ENCODE measurements at regions not wholly inside any gene's neighbourhood (a gene's known extent, or its start where the extent isn't known, plus 50 kb on each side); places are given as distances from the start of the nearest gene placed in this dataset.

DNA sequence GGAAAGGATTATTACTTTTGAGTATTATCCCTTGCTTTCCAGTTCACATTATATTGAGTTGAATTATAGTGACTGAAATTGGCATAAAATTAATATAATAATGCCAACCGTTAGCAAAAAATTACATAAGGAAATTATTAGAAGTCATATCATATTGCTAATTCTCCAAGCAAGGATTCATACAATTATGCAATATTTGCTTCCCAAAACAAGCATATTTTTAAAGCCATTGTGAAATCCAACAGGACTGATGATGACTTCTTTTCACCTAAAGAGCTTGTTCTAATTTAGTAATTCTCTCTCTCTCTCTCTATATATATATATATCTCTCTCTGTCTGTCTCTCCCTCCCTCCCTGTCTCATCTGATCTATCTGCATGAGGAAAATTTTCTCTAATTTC, 283.5 kb downstream of the DSEL start:
- TF ChIP-seq, protein P1, sequence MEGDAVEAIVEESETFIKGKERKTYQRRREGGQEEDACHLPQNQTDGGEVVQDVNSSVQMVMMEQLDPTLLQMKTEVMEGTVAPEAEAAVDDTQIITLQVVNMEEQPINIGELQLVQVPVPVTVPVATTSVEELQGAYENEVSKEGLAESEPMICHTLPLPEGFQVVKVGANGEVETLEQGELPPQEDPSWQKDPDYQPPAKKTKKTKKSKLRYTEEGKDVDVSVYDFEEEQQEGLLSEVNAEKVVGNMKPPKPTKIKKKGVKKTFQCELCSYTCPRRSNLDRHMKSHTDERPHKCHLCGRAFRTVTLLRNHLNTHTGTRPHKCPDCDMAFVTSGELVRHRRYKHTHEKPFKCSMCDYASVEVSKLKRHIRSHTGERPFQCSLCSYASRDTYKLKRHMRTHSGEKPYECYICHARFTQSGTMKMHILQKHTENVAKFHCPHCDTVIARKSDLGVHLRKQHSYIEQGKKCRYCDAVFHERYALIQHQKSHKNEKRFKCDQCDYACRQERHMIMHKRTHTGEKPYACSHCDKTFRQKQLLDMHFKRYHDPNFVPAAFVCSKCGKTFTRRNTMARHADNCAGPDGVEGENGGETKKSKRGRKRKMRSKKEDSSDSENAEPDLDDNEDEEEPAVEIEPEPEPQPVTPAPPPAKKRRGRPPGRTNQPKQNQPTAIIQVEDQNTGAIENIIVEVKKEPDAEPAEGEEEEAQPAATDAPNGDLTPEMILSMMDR (IDR thresholded peaks at IDR 0.05; ENCODE audit: insufficient read depth, low read length), result no peak
- TF ChIP-seq REST (IDR thresholded peaks at IDR 0.05; ENCODE audit: insufficient replicate concordance, low read depth) (no peak), SPI1 (IDR thresholded peaks at IDR 0.05; ENCODE audit: borderline replicate concordance, low read depth) (no peak), POLR2AphosphoS5 (IDR thresholded peaks at IDR 0.05; ENCODE audit: low read depth) (no peak)
